Heart right ventricle (tissue), 16 donors: ENCODE measurements at regions not wholly inside any gene's neighbourhood (a gene's known extent, or its start where the extent isn't known, plus 50 kb on each side); places are given as distances from the start of the nearest gene placed in this dataset.

Source experiments
- ATAC-seq, 8 donors: fragments of 200-7000 bp; cut with Tn5 transposase; one replicate each; pipeline ENCODE4 v1.9.1; 2020; ENCODE audit warnings: mild to moderate bottlenecking in 8 of 8, moderate library complexity in 8 of 8, moderate number of reproducible peaks in 1 of 8
- DNase-seq, 2 donors: peaks; one replicate each; pipeline ENCODE4 v3.0.0-alpha.2; 2020
- H3K27ac ChIP-seq, 10 donors: fragments of 200-600 bp; sonication (generic) in 2 of 10; one replicate each; pipeline versions ENCODE4 v1.5.0 to v1.8.0; 2020 to 2022; ENCODE audit warnings: mild to moderate bottlenecking in 3 of 10
- H3K27me3 ChIP-seq, 7 donors: fragments of 200-600 bp; one replicate each; pipeline ENCODE4 v1.8.0; 2021 to 2022; ENCODE audit warnings: mild to moderate bottlenecking in 2 of 7
- H3K36me3 ChIP-seq, 9 donors: fragments of 200-600 bp; sonication (generic) in 1 of 9; one replicate each; pipeline versions ENCODE4 v1.5.0 to v1.8.0; 2020 to 2022; ENCODE audit warnings: mild to moderate bottlenecking in 2 of 9
- H3K4me1 ChIP-seq, 9 donors: fragments of 200-600 bp; sonication (generic) in 1 of 9; one replicate each; pipeline versions ENCODE4 v1.5.0 to v1.8.0; 2020 to 2022; ENCODE audit warnings: mild to moderate bottlenecking in 4 of 9
- H3K4me3 ChIP-seq, 10 donors: fragments of 200-600 bp; sonication (generic) in 2 of 10; one replicate each; pipeline versions ENCODE4 v1.5.0 to v1.8.0; 2020 to 2022; ENCODE audit warnings: mild to moderate bottlenecking in 7 of 10, moderate library complexity in 2 of 10
- H3K9me3 ChIP-seq, 11 donors: fragments of 200-600 bp in 10 of 11; sonication (generic) in 2 of 11; one replicate each; pipeline versions ENCODE4 v1.5.0 to v1.8.0; 2013 to 2022; ENCODE audit warnings: mild to moderate bottlenecking in 2 of 11, control low read depth in 1 of 11, moderate library complexity in 1 of 11
- CTCF ChIP-seq, 9 donors: fragments of 200-600 bp; sonication (generic) in 2 of 9; IDR thresholded peaks; one replicate each; pipeline versions ENCODE4 v1.5.0 to v1.8.0; 2021 to 2022; ENCODE audit warnings: antibody characterized with exemption in 9 of 9, mild to moderate bottlenecking in 5 of 9, moderate library complexity in 1 of 9
- WGBS, 2 donors: extraction: QIAGEN DNeasy Blood & Tissue Kit; methylation state at CpG; one replicate each; pipeline ENCODE4 v1.1.7; 2013; ENCODE audit warnings: inconsistent platforms in 1 of 2; 5-methylcytosine and 5-hydroxymethylcytosine counted together
- intact Hi-C, 10 donors: fragments of 100-400 bp; cut with DNase I; formaldehyde crosslinking; loops; one replicate each; pipeline versions ENCODE4 v1.11.1 to v1.14.2; 2022
- donor health status: Arrhythmogenic right ventricular cardiomyopathy.
- donor health status: ischemic (EF 13 %, LVEDD 7.1; RV severe dilation, severe dysfunction).
- donor health status: healthy with polysubstance abuse.
- donor health status: DM: no; HTN: yes; CAD: no.
- donor health status: DM: no; HTN: no; CAD: no.
- donor health status: ischemic (EF 25% LVEDD 6.9; RV normal size, moderate dysfunction).
- donor health status: ischemic (EF 25% LVEDD 5.7; RV mildly dilated, moderate dysfunction).
- donor health status: healthy.
- donor health status: DM: yes; HTN: yes; CAD: no.
- donor health status: Ischemic cardiomyopathy.
- donor health status: ischemic (EF 35%, LVEDD 5.7; RV mildly dilated, moderate dysfunction).
- donor health status: nonischemic (EF 11% LVEDD 7.7; RV severe dilation, severe dysfunction).
- donor health status: DM: yes; HTN: yes; CAD: no.
- donor health status: PGD.
- donor health status: ischemic (EF 29% LVEDD 5.4; RV normal size, mild dysfunction).
- donor health status: nonischemic (EF 23%, LVEDD 6.1; RV moderate dilation, normal function).

- ATAC-seq: no peak
- H3K4me1 ChIP-seq: no peaks in the 10 kb centered on the region
- 76 to 78% methylated on average over 1 of the region's 1 CpG for WGBS, 2 donors
- no peaks in the 10 kb centered on the region for H3K9me3 ChIP-seq
- no peak overlapping the region for H3K4me3 ChIP-seq
- peaks cover 0 to 33% (median 0%) of the 10 kb centered on the region in 7 donors for H3K27me3 ChIP-seq
- intact Hi-C loops: no loop called here
- TF ChIP-seq CTCF (IDR thresholded peaks at IDR 0.05): no peak
- no peak overlapping the region for H3K27ac ChIP-seq
- no peaks in the 10 kb centered on the region for H3K36me3 ChIP-seq
- DNase-seq: no peak
Measured at GRCh38 chrX:46218373-46218772, 326.8 kb downstream of the ZNF674 start.

DNA sequence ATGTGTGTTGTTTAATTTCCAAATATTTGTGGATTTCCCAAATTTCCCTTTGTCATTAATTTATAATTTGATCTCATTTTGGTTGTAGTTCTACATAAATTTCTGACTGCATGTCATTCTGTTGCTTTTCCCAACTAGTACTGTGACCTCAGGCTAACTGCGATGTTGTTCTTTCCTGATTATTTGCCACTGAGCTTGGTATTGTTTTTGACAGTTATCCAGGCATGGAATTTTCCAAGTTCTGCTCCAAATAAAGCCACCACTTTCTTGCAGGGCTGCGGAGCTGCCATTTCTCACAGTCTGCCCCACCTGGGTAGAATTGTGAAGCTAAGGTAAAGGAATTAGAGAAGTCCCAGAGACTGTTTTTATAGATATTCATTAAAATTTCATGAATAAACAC is 328.8 kb downstream of the ZNF674 start:
- intact Hi-C loops: no loop called here
- no peaks in the 10 kb centered on the region for H3K9me3 ChIP-seq
- no peak for TF ChIP-seq CTCF (IDR thresholded peaks at IDR 0.05)
- H3K27ac ChIP-seq: no peak overlapping the region
- DNase-seq (no peak), ATAC-seq (no peak)
- H3K4me3 ChIP-seq: no peak overlapping the region
- H3K36me3 ChIP-seq: no peaks in the 10 kb centered on the region
- H3K27me3 ChIP-seq: peaks cover 0 to 35% (median 0%) of the 10 kb centered on the region in 7 donors
- WGBS, 2 donors: 72 to 77% methylated on average over 2 of the region's 2 CpGs
- H3K4me1 ChIP-seq: no peaks in the 10 kb centered on the region

- 94 to 96% methylated on average over 4 of the region's 4 CpGs for WGBS, 2 donors
- Histone ChIP-seq H3K36me3 (no peaks in the 10 kb centered on the region), H3K9me3 (no peaks in the 10 kb centered on the region), H3K27ac (no peak overlapping the region), H3K27me3 (peaks cover 0 to 7% (median 0%) of the 10 kb centered on the region in 7 donors), H3K4me1 (no peaks in the 10 kb centered on the region), H3K4me3 (no peak overlapping the region)
- intact Hi-C loops: no loop called here
- DNase-seq (no peak), ATAC-seq (no peak)
- no peak for TF ChIP-seq CTCF (IDR thresholded peaks at IDR 0.05)
Measured at GRCh38 chrX:46211079-46211478, 334.1 kb downstream of the ZNF674 start.

- no peaks in the 10 kb centered on the region for H3K36me3 ChIP-seq
- H3K4me3 ChIP-seq: no peak overlapping the region
- no peak for DNase-seq
- peaks cover 0 to 11% (median 0%) of the 10 kb centered on the region in 7 donors for H3K27me3 ChIP-seq
- WGBS, 2 donors: 58 to 75% methylated on average over 4 of the region's 4 CpGs
- no peaks in the 10 kb centered on the region for H3K9me3 ChIP-seq
- no peak for TF ChIP-seq CTCF (IDR thresholded peaks at IDR 0.05)
- H3K27ac ChIP-seq: no peak overlapping the region
- H3K4me1 ChIP-seq: no peaks in the 10 kb centered on the region
- no peak for ATAC-seq
- intact Hi-C loops: no loop called here
Measured at GRCh38 chrX:46209768-46210167, 335.5 kb downstream of the ZNF674 start.

DNA sequence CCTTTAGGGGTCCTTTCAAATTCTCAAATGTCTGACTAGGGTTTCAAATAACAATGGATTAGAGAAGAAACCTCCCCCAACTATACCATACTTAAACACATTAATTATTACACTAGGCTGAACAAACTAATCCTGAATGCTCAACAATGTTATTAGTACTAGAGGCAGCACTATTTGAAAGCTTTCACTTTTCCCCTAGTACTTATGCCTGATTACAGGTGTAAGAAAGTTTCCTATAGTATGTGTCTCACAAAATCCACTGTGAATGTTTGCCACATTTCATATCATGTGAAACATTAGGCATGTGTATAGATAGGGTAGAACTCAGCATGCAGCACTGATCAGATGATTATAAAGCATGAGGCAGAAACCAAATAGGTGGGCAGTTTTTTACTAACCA is 336.2 kb downstream of the ZNF674 start:
- Histone ChIP-seq H3K4me3 (no peak overlapping the region), H3K9me3 (no peaks in the 10 kb centered on the region), H3K36me3 (no peaks in the 10 kb centered on the region), H3K27ac (peak overlapping the region in 1 of 10 donors; percentile 2), H3K27me3 (peaks cover 0 to 11% (median 0%) of the 10 kb centered on the region in 7 donors), H3K4me1 (no peaks in the 10 kb centered on the region)
- ATAC-seq: no peak
- TF ChIP-seq CTCF (IDR thresholded peaks at IDR 0.05): no peak
- intact Hi-C loops: no loop called here
- no peak for DNase-seq
